ENCODE measurements at regions not wholly inside any gene's neighbourhood (a gene's known extent, or its start where the extent isn't known, plus 50 kb on each side); places are given as distances from the start of the nearest gene placed in this dataset.
"Not testable (repeated sequence)": the region's sequence is repeated elsewhere in the genome, so short reads cannot be mapped to it uniquely, and the experiment has no call there.

DNA sequence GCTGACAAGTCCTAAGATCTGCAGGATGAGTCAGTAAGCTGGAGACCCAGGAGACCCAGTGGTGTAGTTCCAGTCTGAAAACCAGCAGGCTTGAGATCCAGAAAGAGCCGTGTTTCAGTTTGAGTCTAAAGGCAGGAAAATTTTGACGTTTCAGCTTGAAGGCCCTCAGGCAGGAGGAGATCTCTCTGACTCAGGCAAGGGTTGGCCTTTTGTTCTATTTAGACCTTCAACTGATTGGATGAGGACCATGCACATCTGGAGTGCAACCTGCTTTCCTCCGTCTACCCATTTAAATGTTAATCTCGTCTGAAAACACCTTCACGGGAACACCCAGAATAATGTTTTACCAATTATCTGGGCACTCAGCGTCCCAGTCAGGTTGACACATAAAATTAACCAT, 69.5 kb downstream of the NPIPA7 start:
- not testable (repeated sequence) for DNase-seq

- DNase-seq = not testable (repeated sequence)
These were observed 70.8 kb downstream of the NPIPA7 start for GRCh38 chr16:16449712-16450237.

- not testable (repeated sequence) for DNase-seq
These were observed 72.9 kb downstream of the NPIPA7 start for GRCh38 chr16:16451721-16452410.

DNA sequence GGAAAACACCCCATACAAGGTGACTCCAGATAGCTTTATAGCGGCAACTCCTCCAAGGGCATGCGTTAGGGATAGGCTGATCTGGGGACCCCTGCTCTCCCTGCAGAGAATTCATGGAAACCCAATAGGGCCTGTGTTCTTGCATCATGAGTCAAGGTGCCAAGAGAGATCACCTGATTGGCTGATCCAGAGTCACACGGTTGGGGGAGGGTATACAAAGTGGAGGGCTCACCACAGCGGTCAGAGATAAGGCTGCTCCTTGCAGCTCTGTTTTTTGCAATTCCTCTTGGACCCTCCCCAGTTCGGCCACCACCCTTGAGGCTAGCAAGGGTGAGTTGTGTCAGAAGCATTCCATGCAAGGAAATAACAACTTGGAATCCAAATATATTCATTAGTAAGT, 79.6 kb downstream of the NPIPA7 start:
- not testable (repeated sequence) for DNase-seq

DNA sequence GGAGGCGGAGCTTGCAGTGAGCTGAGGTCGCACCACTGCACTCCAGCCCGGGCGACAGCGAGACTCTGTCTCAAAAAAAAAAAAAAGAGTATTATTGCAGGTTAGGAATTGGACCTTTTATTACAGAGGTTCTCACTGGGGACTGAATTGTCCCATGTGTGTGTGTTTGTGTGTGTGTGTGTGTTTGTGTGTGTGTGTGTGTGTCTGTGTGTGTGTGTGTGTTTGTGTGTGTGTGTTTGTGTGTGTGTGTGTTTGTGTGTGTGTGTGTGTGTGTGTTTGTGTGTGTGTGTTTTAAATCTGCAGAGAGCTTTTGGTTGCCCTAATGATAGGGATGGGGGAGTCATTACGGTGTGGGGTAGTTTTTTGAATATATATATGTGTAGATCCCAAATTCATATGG, 84.9 kb downstream of the NPIPA7 start:
- not testable (repeated sequence) for DNase-seq

DNA sequence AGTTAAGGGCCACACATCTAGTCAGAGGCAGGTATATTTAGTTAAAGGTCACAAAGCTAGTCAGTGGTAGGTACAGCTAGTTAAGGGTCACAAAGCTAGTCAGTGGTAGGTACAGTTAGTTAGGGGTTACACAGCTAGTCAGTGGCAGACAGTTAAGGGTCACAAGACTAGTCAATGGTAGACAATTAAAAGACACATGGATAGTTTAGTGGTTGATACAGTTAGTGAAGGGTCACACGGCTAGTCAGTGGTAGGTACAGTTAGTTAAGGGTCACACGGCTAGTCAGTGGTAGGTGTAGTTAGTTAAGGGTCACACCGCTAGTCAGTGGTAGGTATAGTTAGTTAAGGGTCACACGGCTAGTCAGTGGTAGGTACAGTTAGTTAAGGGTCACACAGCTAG, 110.0 kb downstream of the NPIPA7 start:
- not testable (repeated sequence) for DNase-seq

GRCh38 chr16:16489466-16489865, 110.5 kb downstream of the NPIPA7 start:
- DNase-seq = not testable (repeated sequence)

- not testable (repeated sequence) for DNase-seq
These were observed 115.2 kb downstream of the NPIPA7 start for GRCh38 chr16:16494114-16494513.

DNA sequence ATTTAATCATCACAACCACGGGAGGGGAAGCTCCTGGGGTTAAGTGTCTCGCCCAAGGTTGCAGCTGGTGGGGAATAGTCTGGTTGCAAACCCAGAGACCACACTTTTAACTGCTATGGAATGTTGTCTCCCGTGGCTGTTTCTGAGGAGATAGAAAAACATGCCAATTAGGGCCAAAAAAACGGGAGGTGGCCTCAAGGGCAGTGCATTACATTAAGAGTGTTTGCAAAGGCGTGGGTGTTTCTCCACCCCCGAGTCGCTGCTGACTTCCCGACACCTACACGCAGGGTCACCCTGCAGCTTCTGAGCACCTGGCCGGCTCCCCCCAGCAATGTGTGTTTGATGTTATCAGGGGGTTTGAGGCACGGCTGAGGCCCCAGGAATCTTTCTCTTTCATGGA, 116.1 kb downstream of the NPIPA7 start:
- DNase-seq = not testable (repeated sequence)

- not testable (repeated sequence) for DNase-seq
These were observed 120.9 kb downstream of the NPIPA7 start for GRCh38 chr16:16499875-16500274.

- DNase-seq = not testable (repeated sequence)
These were observed 128.1 kb downstream of the NPIPA7 start for GRCh38 chr16:16507041-16507440.

- DNase-seq = not testable (repeated sequence)
These were observed 129.4 kb downstream of the NPIPA7 start for GRCh38 chr16:16508344-16508743.

GRCh38 chr16:16519395-16519794, 140.5 kb downstream of the NPIPA7 start:
- DNase-seq = not testable (repeated sequence)

- not testable (repeated sequence) for DNase-seq
These were observed 142.5 kb downstream of the NPIPA7 start for GRCh38 chr16:16521239-16522002.

DNA sequence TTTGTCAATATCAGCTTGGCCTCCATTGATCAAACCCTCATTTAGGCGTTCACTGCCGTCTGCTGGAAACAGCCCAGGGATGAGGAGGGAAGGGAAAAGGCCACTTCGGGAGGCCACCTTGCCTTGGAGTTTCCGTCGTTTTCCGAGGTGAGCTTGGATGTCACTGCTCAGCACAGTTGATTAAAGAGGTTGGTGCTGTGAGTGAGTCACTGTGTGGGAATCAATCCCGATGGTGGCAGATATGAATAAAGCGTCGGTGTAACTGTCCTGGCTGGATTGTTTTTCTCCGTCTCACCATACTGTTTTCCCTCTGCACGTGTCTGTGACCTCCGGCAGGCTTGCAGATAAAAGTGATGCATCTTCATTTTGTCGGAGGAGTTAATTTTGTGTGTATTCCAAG, 148.1 kb downstream of the NPIPA7 start:
- not testable (repeated sequence) for DNase-seq

GRCh38 chr16:16530744-16531143, 151.8 kb downstream of the NPIPA7 start:
- DNase-seq = not testable (repeated sequence)

- DNase-seq = not testable (repeated sequence)
These were observed 156.6 kb downstream of the NPIPA7 start for GRCh38 chr16:16535565-16535964.

DNA sequence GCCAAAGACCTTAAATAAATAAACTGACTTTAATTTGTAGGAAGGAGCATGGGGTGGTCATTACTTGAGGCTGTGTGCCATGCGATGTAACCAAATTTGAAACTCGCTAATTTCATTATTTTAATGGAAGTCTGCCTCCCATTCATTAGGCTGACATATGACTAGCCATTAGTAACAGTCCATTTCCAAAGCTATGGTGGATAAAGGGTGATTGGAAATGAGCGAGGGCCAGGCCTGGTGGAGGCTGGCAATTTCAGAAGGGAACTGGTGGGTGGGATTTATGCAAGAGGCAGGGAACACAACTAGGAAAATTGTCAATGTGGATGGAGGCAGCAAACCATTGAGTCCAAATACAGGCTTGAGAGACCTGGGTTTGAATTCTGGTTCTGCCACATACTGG, 157.2 kb downstream of the NPIPA7 start:
- DNase-seq = not testable (repeated sequence)

- not testable (repeated sequence) for DNase-seq
These were observed 170.8 kb downstream of the NPIPA7 start for GRCh38 chr16:16549710-16550109.

DNA sequence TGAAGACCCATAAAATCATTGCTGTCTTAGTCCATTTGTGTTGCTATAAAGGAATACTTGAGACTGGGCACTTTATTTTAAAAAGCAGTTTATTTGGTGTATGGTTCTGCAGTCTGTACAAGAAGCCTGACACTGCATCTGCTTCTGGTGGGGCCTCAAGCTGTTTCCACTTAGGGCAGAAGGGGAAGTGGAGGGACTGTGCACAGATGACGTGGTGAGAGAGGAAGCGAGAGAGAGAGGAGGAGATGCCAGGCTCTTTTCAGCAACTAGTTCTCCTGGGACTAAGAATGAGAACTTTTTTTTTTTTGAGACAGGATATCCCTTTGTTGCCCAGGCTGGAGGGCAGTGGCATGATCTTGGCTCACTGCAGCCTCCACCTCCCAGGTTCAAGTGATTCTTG, 171.9 kb downstream of the NPIPA7 start:
- DNase-seq = not testable (repeated sequence)

DNA sequence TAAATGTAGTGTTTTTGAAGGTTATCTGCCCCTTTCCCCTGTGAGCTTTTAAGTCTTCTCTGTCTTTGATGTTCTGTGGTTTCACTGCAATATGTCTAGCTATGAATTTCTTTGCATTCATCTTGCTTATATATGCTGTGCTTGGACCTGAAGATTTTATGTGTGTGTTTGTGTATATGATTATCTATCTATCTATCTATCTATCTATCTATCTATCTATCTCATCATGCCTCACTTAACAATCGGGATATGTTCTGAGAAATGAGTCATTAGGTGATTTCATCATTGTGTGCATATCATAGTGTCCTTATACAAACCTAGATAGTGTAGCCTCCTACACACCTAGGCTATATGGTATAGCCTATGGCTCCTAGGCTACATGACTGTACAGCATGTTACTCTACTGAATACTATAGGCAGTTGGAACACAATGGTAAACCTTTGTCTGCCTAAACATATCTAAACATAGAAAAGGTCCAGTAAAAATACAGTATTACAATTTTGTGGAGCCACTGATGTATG, 173.9 kb downstream of the NPIPA7 start:
- not testable (repeated sequence) for DNase-seq

GRCh38 chr16:16559179-16559740, 180.3 kb downstream of the NPIPA7 start:
- not testable (repeated sequence) for DNase-seq

DNA sequence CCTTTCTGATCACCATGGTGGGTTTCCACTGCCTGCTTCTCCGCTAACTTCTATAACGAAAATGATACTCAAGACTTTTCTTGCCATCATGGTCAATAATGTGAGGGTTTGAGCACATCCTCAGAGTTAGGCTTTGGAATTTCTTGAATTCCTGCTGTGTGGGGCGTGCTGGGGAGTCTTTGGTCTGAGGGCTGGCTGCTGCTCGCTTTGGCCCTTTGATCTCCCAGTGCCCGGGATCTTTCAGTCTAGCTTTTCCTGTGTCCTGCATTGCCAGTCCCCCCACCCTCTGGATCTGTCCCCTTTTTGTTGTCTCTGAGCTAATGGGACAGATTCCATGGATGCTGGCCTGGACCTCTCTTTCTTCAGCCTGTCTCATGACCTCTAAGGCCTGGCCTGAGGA, 182.6 kb downstream of the NPIPA7 start:
- not testable (repeated sequence) for DNase-seq

Data from activated effector memory CD4-positive, alpha-beta T cell treated with anti-CD3 and anti-CD28 coated beads, Interleukin-2, amount 50 U/mL, for 16 hours (primary cell).